Smooth muscle cell (in vitro differentiated cells): ENCODE measurements at regions not wholly inside any gene's neighbourhood (a gene's known extent, or its start where the extent isn't known, plus 50 kb on each side); places are given as distances from the start of the nearest gene placed in this dataset.

Experiments used
- DNase-seq: peaks from one replicate; lab custom pipeline; 2025; ENCODE audit not compliant: unreplicated experiment; lab: John Stamatoyannopoulos, UW
- H2AFZ ChIP-seq: fragments of 200-600 bp; sonication (generic); 2 replicates; pipeline ENCODE4 v1.6.0; 2016; ENCODE audit warnings: antibody characterized with exemption, low read depth, mild to moderate bottlenecking
- H3F3A ChIP-seq: fragments of 200-600 bp; sonication (generic); 2 replicates; pipeline ENCODE4 v1.6.0; 2017; ENCODE audit warnings: antibody characterized with exemption, low read depth
- H3K27ac ChIP-seq: fragments of 200-600 bp; sonication (generic); 2 replicates; pipeline ENCODE4 v1.5.1; 2016; ENCODE audit warnings: low read depth, mild to moderate bottlenecking
- H3K27me3 ChIP-seq: fragments of 200-600 bp; sonication (generic); 2 replicates; pipeline ENCODE4 v1.6.1; 2016; ENCODE audit warnings: low read depth, mild to moderate bottlenecking
- H3K36me3 ChIP-seq: fragments of 200-600 bp; sonication (generic); 2 replicates; pipeline ENCODE4 v1.5.1; 2016; ENCODE audit warnings: low read depth
- H3K4me1 ChIP-seq: fragments of 200-600 bp; sonication (generic); 2 replicates; pipeline ENCODE4 v1.5.1; 2016; ENCODE audit warnings: low read depth
- H3K4me2 ChIP-seq: fragments of 200-600 bp; sonication (generic); 2 replicates; pipeline ENCODE4 v1.6.0; 2016; ENCODE audit warnings: mild to moderate bottlenecking
- H3K4me3 ChIP-seq: fragments of 200-600 bp; sonication (generic); 2 replicates; pipeline ENCODE4 v1.5.1; 2016; ENCODE audit warnings: mild to moderate bottlenecking
- H3K79me2 ChIP-seq: fragments of 200-600 bp; sonication (generic); 2 replicates; pipeline ENCODE4 v1.6.0; 2016; ENCODE audit warnings: low read depth, mild to moderate bottlenecking
- H3K9ac ChIP-seq: fragments of 200-600 bp; sonication (generic); 2 replicates; pipeline ENCODE4 v1.6.0; 2016; ENCODE audit warnings: low read depth
- H3K9me3 ChIP-seq: fragments of 200-600 bp; sonication (generic); replicated peaks from 2 replicates; pipeline ENCODE4 v1.5.1; 2016; ENCODE audit warnings: low read depth
- H4K20me1 ChIP-seq: fragments of 200-600 bp; sonication (generic); 2 replicates; pipeline ENCODE4 v1.6.0; 2016; ENCODE audit warnings: low read depth
- CTCF ChIP-seq: fragments of 200-600 bp; sonication (generic); IDR thresholded peaks from 2 replicates; pipeline ENCODE4 v1.5.1; 2017; ENCODE audit warnings: borderline replicate concordance, mild to moderate bottlenecking, antibody characterized with exemption; ENCODE audit not compliant: insufficient read depth, poor library complexity, severe bottlenecking
- WGBS: methylation state at CpG from one replicate; pipeline ENCODE4 v1.1.7; 2016; ENCODE audit warnings: low lambda C conversion rate; 5-methylcytosine and 5-hydroxymethylcytosine counted together

- H3K4me1 ChIP-seq, result no peaks in the 10 kb centered on the region
- no peaks in the 10 kb centered on the region for H3K27me3 ChIP-seq
- no peaks in the 10 kb centered on the region for H3K36me3 ChIP-seq
- no peak overlapping the region for H3K9ac ChIP-seq
- H3K4me2 ChIP-seq, result no peak overlapping the region
- 88% methylated on average over 10 of the region's 10 CpGs for WGBS
- no peaks in the 10 kb centered on the region for H3F3A ChIP-seq
- TF ChIP-seq CTCF, result no peak
- H3K9me3 ChIP-seq, result no peaks in the 10 kb centered on the region
- no peak overlapping the region for H3K27ac ChIP-seq
- H3K79me2 ChIP-seq, result no peaks in the 10 kb centered on the region
- DNase-seq, result no peak
- H2AFZ ChIP-seq, result no peak overlapping the region
- no peak overlapping the region for H3K4me3 ChIP-seq
- H4K20me1 ChIP-seq, result no peaks in the 10 kb centered on the region
Observed at GRCh38 chr2:129910446-129911362, 68.8 kb upstream of the RAB6C start.

DNA sequence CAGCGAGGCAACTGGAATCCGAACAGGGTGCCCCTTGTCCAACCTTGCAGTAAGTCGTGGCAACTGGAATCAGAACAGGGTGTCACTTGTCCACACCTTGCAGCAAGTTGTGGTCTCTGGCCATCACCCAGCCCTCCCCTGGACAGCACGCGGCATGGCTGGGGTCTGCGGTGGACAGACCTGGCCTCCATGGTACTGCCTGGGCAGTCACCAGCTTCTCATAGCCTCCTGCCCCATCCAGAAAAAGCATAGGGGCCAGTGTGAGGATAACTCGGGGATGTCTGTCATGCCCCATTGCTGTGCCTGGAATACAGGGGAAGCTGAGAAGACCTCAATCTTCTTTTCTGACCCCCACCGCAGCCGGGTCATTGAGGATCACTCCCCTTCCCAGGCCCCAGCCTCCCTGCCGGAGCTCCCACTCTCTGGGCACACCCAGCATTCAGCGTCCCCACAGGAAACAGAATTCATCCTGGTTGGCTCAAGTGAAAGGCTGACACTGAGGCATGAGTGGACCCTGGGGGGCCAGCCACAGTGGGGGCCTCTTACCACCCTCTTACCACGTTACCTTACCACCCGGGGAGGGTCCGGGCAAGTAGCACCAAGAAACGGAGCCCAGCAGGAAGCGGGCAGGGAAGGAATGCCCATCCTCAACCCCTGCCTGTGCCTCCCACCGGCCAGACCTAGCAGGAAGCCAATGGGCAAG, 68.0 kb upstream of the RAB6C start:
- Histone ChIP-seq H2AFZ (no peak overlapping the region), H3F3A (no peaks in the 10 kb centered on the region), H3K4me1 (no peaks in the 10 kb centered on the region), H3K9me3 (no peaks in the 10 kb centered on the region), H4K20me1 (no peaks in the 10 kb centered on the region), H3K4me3 (no peak overlapping the region), H3K4me2 (no peak overlapping the region), H3K79me2 (no peaks in the 10 kb centered on the region), H3K9ac (no peak overlapping the region), H3K27me3 (no peaks in the 10 kb centered on the region), H3K27ac (no peak overlapping the region), H3K36me3 (no peaks in the 10 kb centered on the region)
- DNase-seq, result no peak
- WGBS, result 94% methylated on average over 17 of the region's 17 CpGs
- no peak for TF ChIP-seq CTCF

DNA sequence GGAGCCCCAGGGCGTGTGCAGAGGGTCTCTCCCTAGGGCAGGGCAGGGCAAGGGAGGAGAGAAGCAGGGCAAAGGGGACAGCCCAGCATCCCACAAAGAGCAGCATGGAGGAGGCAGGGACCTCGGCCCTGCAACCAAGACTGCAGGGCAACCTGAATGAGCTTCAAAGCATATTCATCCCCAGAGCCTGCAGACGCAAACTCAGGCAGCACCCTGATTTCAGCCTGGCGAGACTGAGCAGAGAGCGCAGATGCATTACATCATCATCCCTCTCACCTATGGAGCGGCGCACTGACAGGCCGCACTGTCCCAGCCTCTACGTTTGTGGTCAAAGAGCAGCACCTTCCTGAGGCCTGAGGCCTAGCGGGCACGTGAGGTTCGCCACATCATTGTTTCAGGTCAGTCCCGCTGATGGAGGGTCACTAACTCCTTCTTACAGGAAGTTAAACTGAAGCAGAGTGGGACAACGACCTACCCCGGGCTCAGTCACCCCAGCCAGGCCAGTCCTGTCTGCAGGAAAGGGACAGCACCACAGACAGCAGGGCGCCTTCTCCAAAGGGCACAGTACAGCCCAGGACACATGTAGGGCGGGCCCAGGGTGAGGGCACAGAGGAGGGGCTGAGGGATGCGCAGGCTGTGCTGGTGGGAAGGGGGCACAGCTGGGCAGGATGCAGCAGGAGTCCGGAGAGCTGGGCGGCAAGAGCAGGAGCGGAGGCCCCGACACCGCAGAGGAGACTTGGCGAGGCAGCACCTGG, 67.2 kb upstream of the RAB6C start:
- H2AFZ ChIP-seq, result no peak overlapping the region
- no peaks in the 10 kb centered on the region for H3K36me3 ChIP-seq
- no peaks in the 10 kb centered on the region for H3F3A ChIP-seq
- H4K20me1 ChIP-seq, result no peaks in the 10 kb centered on the region
- 94% methylated on average over 20 of the region's 24 CpGs for WGBS
- DNase-seq, result no peak
- no peak overlapping the region for H3K4me2 ChIP-seq
- H3K27me3 ChIP-seq, result no peaks in the 10 kb centered on the region
- no peak overlapping the region for H3K27ac ChIP-seq
- no peak overlapping the region for H3K4me3 ChIP-seq
- no peak overlapping the region for H3K9ac ChIP-seq
- no peaks in the 10 kb centered on the region for H3K4me1 ChIP-seq
- H3K79me2 ChIP-seq, result no peaks in the 10 kb centered on the region
- TF ChIP-seq CTCF, result no peak
- H3K9me3 ChIP-seq, result no peaks in the 10 kb centered on the region
